GM11168 (cell line): ENCODE measurements at regions not wholly inside any gene's neighbourhood (a gene's known extent, or its start where the extent isn't known, plus 50 kb on each side); places are given as distances from the start of the nearest gene placed in this dataset.

Experiments
- in situ Hi-C: fragments of 300-500 bp; cut with MboI; formaldehyde crosslinking; loops from one replicate; pipeline ENCODE4 v1.12.0; 2022; ENCODE audit warnings: low sequenced_read_pairs; ENCODE audit not compliant: unreplicated experiment

GRCh38 chr2:134120733-134121630 lies 132.9 kb upstream of the MGAT5 start:
- in situ Hi-C loops: no loop called here

- in situ Hi-C loops: no loop called here
Observed at GRCh38 chr2:134122610-134123009, 131.3 kb upstream of the MGAT5 start.

GRCh38 chr2:134123332-134123731 lies 130.5 kb upstream of the MGAT5 start:
- in situ Hi-C loops: no loop called here

- in situ Hi-C loops: no loop called here
Observed at GRCh38 chr2:134124047-134124753, 129.7 kb upstream of the MGAT5 start.

- in situ Hi-C loops: no loop called here
Observed at GRCh38 chr2:134127496-134127895, 126.4 kb upstream of the MGAT5 start.

- in situ Hi-C loops: no loop called here
Observed at GRCh38 chr2:134128746-134129145, 125.1 kb upstream of the MGAT5 start.

GRCh38 chr2:134129900-134130537 lies 123.9 kb upstream of the MGAT5 start:
- in situ Hi-C loops: no loop called here

GRCh38 chr2:134131681-134132489 lies 122.0 kb upstream of the MGAT5 start:
- in situ Hi-C loops: no loop called here

GRCh38 chr2:134132490-134132857 lies 121.4 kb upstream of the MGAT5 start:
- in situ Hi-C loops: no loop called here

GRCh38 chr2:134133622-134134312 lies 120.1 kb upstream of the MGAT5 start:
- in situ Hi-C loops: no loop called here

GRCh38 chr2:134134313-134134706 lies 119.6 kb upstream of the MGAT5 start:
- in situ Hi-C loops: no loop called here

GRCh38 chr2:134134827-134135226 lies 119.0 kb upstream of the MGAT5 start:
- in situ Hi-C loops: no loop called here

- in situ Hi-C loops: no loop called here
Observed at GRCh38 chr2:134135793-134136192, 118.1 kb upstream of the MGAT5 start.

GRCh38 chr2:134136731-134137130 lies 117.1 kb upstream of the MGAT5 start:
- in situ Hi-C loops: no loop called here

- in situ Hi-C loops: no loop called here
Observed at GRCh38 chr2:134137182-134137611, 116.7 kb upstream of the MGAT5 start.

- in situ Hi-C loops: no loop called here
Observed at GRCh38 chr2:134138115-134138514, 115.8 kb upstream of the MGAT5 start.

GRCh38 chr2:134139611-134140010 lies 114.3 kb upstream of the MGAT5 start:
- in situ Hi-C loops: no loop called here

- in situ Hi-C loops: no loop called here
Observed at GRCh38 chr2:134140251-134140661, 113.6 kb upstream of the MGAT5 start.

- in situ Hi-C loops: no loop called here
Observed at GRCh38 chr2:134141598-134142340, 112.1 kb upstream of the MGAT5 start.
